Activated CD4-positive, alpha-beta T cell treated with anti-CD3 and anti-CD28 coated beads for 4 hours (primary cell): ENCODE measurements at regions not wholly inside any gene's neighbourhood (a gene's known extent, or its start where the extent isn't known, plus 50 kb on each side); places are given as distances from the start of the nearest gene placed in this dataset.
"Not testable (repeated sequence)": the region's sequence is repeated elsewhere in the genome, so short reads cannot be mapped to it uniquely, and the experiment has no call there.

Experiments used
- DNase-seq, 2 donors: peaks; one replicate each; pipeline ENCODE4 v3.0.0-alpha.2; 2020

- no peak for DNase-seq
Observed at GRCh38 chr1:112855152-112855828, 100.7 kb downstream of the SLC16A1 start.

- DNase-seq = not testable (repeated sequence)
Observed at GRCh38 chr1:112854368-112854984, 101.5 kb downstream of the SLC16A1 start.

- DNase-seq = not testable (repeated sequence)
Observed at GRCh38 chr1:112853915-112854314, 102.1 kb downstream of the SLC16A1 start.

GRCh38 chr1:112852934-112853333 is 103.1 kb downstream of the SLC16A1 start:
- no peak for DNase-seq

GRCh38 chr1:112852276-112852675 is 103.7 kb downstream of the SLC16A1 start:
- no peak for DNase-seq

GRCh38 chr1:112850034-112850757 is 105.8 kb downstream of the SLC16A1 start:
- no peak for DNase-seq

GRCh38 chr1:112849425-112850033 is 106.5 kb downstream of the SLC16A1 start:
- no peak for DNase-seq

- DNase-seq = no peak
Observed at GRCh38 chr1:112841825-112842224, 114.2 kb downstream of the SLC16A1 start.

- no peak for DNase-seq
Observed at GRCh38 chr1:112840631-112841624, 115.1 kb downstream of the SLC16A1 start.

- no peak for DNase-seq
Observed at GRCh38 chr1:112836642-112837041, 119.4 kb downstream of the SLC16A1 start.

- no peak for DNase-seq
Observed at GRCh38 chr1:112833806-112834205, 118.7 kb upstream of the PPM1J start.

GRCh38 chr1:112832259-112832658 is 117.1 kb upstream of the PPM1J start:
- not testable (repeated sequence) for DNase-seq

GRCh38 chr1:112829691-112830090 is 114.6 kb upstream of the PPM1J start:
- not testable (repeated sequence) for DNase-seq

- no peak for DNase-seq
Observed at GRCh38 chr1:112828716-112829115, 113.6 kb upstream of the PPM1J start.

- DNase-seq = not testable (repeated sequence)
Observed at GRCh38 chr1:112827391-112827790, 112.3 kb upstream of the PPM1J start.

- DNase-seq = no peak
Observed at GRCh38 chr1:112826217-112826944, 111.2 kb upstream of the PPM1J start.

GRCh38 chr1:112825563-112826216 is 110.6 kb upstream of the PPM1J start:
- DNase-seq = not testable (repeated sequence)

- not testable (repeated sequence) for DNase-seq
Observed at GRCh38 chr1:112825075-112825474, 109.9 kb upstream of the PPM1J start.

GRCh38 chr1:112821307-112822063 is 106.4 kb upstream of the PPM1J start:
- not testable (repeated sequence) for DNase-seq
